H9 (cell line): ENCODE measurements at regions not wholly inside any gene's neighbourhood (a gene's known extent, or its start where the extent isn't known, plus 50 kb on each side); places are given as distances from the start of the nearest gene placed in this dataset.

Experiments
- DNase-seq: peaks from one replicate; pipeline ENCODE4 v3.0.0-alpha.2; 2017
- H2AFZ ChIP-seq: one replicate; pipeline ENCODE4 v1.6.1; 2013; ENCODE audit warnings: mild to moderate bottlenecking, low read length, control low read depth, moderate library complexity
- H2AK5ac ChIP-seq: 2 replicates; pipeline ENCODE4 v1.6.1; 2013; ENCODE audit warnings: low read length, control low read depth, mixed read lengths; ENCODE audit not compliant: insufficient read length
- H2BK120ac ChIP-seq: one replicate; pipeline ENCODE4 v1.6.1; 2013; ENCODE audit warnings: low read depth, mild to moderate bottlenecking, low read length, control low read depth, inconsistent platforms; ENCODE audit not compliant: poor library complexity, severe bottlenecking
- H2BK12ac ChIP-seq: 2 replicates; pipeline ENCODE4 v1.6.1; 2013; ENCODE audit warnings: low read length, control low read depth, mixed read lengths, low read depth; ENCODE audit not compliant: insufficient read length
- H2BK15ac ChIP-seq: 2 replicates; pipeline ENCODE4 v1.6.1; 2013; ENCODE audit warnings: low read depth, low read length, control low read depth
- H2BK20ac ChIP-seq: one replicate; pipeline ENCODE4 v1.6.1; 2013; ENCODE audit warnings: low read depth, mild to moderate bottlenecking, low read length, control low read depth, inconsistent platforms; ENCODE audit not compliant: poor library complexity, severe bottlenecking
- H2BK5ac ChIP-seq: 2 replicates; pipeline ENCODE4 v1.6.1; 2013; ENCODE audit warnings: low read length, control low read depth, mixed read lengths; ENCODE audit not compliant: insufficient read length
- H3K14ac ChIP-seq: 2 replicates; pipeline ENCODE4 v1.6.1; 2013; ENCODE audit warnings: low read length, control low read depth; ENCODE audit not compliant: insufficient read depth
- H3K18ac ChIP-seq: 2 replicates; pipeline ENCODE4 v1.6.1; 2013; ENCODE audit warnings: low read depth, mild to moderate bottlenecking, mixed read lengths, low read length, control low read depth; ENCODE audit not compliant: insufficient read length
- H3K23ac ChIP-seq: 2 replicates; pipeline ENCODE4 v1.6.1; 2013; ENCODE audit warnings: low read length, control low read depth, mixed read lengths, low read depth; ENCODE audit not compliant: insufficient read length
- H3K23me2 ChIP-seq: 2 replicates; pipeline ENCODE4 v1.6.1; 2013; ENCODE audit warnings: low read depth, mild to moderate bottlenecking, mixed read lengths, low read length, control low read depth; ENCODE audit not compliant: insufficient read length, poor library complexity, severe bottlenecking
- H3K27ac ChIP-seq: 2 replicates; pipeline ENCODE4 v1.5.1; 2013; ENCODE audit warnings: low read length, control low read depth, mixed read lengths, low read depth; ENCODE audit not compliant: insufficient read length
- H3K27me3 ChIP-seq: 2 replicates; pipeline ENCODE4 v1.6.1; 2013; ENCODE audit warnings: low read length, control low read depth, inconsistent platforms; ENCODE audit not compliant: insufficient read depth
- H3K4ac ChIP-seq: 2 replicates; pipeline ENCODE4 v1.6.1; 2013; ENCODE audit warnings: low read depth, mild to moderate bottlenecking, control low read depth, inconsistent platforms, low read length, moderate library complexity
- H3K4me1 ChIP-seq: 2 replicates; pipeline ENCODE4 v1.6.1; 2013; ENCODE audit warnings: low read length, control low read depth, inconsistent platforms; ENCODE audit not compliant: insufficient read depth
- H3K4me2 ChIP-seq: 2 replicates; pipeline ENCODE4 v1.6.1; 2013; ENCODE audit warnings: low read length, control low read depth, mixed read lengths; ENCODE audit not compliant: insufficient read length, insufficient read depth
- H3K56ac ChIP-seq: 2 replicates; pipeline ENCODE4 v1.6.1; 2013; ENCODE audit warnings: low read depth, mild to moderate bottlenecking, mixed read lengths, low read length, control low read depth; ENCODE audit not compliant: insufficient read length
- H3K79me1 ChIP-seq: 2 replicates; pipeline ENCODE4 v1.6.1; 2013; ENCODE audit warnings: low read depth, mild to moderate bottlenecking, moderate library complexity, low read length, control low read depth, inconsistent platforms; ENCODE audit not compliant: insufficient read depth, poor library complexity, severe bottlenecking
- H3K79me2 ChIP-seq: 2 replicates; pipeline ENCODE4 v1.6.1; 2013; ENCODE audit warnings: low read length, control low read depth, inconsistent platforms; ENCODE audit not compliant: insufficient read depth
- H3K9ac ChIP-seq: 2 replicates; pipeline ENCODE4 v1.6.1; 2013; ENCODE audit warnings: low read length, control low read depth, mixed read lengths; ENCODE audit not compliant: insufficient read length; ENCODE audit errors: extremely low read depth
- H3K9me3 ChIP-seq: one replicate; pipeline ENCODE4 v1.6.1; 2013; ENCODE audit warnings: low read depth, low read length, inconsistent platforms; ENCODE audit not compliant: control insufficient read depth
- H3T11ph ChIP-seq: one replicate; pipeline ENCODE4 v1.6.1; 2013; ENCODE audit warnings: mild to moderate bottlenecking, low read length, control low read depth, inconsistent platforms
- H4K20me1 ChIP-seq: one replicate; pipeline ENCODE4 v1.6.1; 2013; ENCODE audit not compliant: control insufficient read depth, insufficient read length, insufficient read depth
- H4K5ac ChIP-seq: 2 replicates; pipeline ENCODE4 v1.6.1; 2013; ENCODE audit warnings: low read depth, mild to moderate bottlenecking, mixed read lengths, low read length, control low read depth; ENCODE audit not compliant: insufficient read length
- H4K8ac ChIP-seq: replicated peaks from 2 replicates; pipeline ENCODE4 v1.6.1; 2013; ENCODE audit warnings: low read length, control low read depth, mixed read lengths, low read depth; ENCODE audit not compliant: insufficient read length
- H4K91ac ChIP-seq: 2 replicates; pipeline ENCODE4 v1.6.1; 2013; ENCODE audit warnings: low read depth, mild to moderate bottlenecking, moderate library complexity, mixed read lengths, low read length, control low read depth; ENCODE audit not compliant: insufficient read length
- H3K27ac Mint-ChIP-seq, 3 experiments: 2 replicates in 2 of 3; 3 replicates in 1 of 3; pipeline ENCODE4 v1.8.0; 2020 to 2021; ENCODE audit warnings: mixed read lengths in 3 of 3, mild to moderate bottlenecking in 1 of 3, moderate library complexity in 1 of 3
- H3K27me3 Mint-ChIP-seq: 2 replicates; pipeline ENCODE4 v1.8.0; 2021; ENCODE audit warnings: low read depth, mild to moderate bottlenecking, moderate library complexity, mixed read lengths
- H3K36me3 Mint-ChIP-seq, 3 experiments: 2 replicates in 2 of 3; 3 replicates in 1 of 3; pipeline ENCODE4 v1.8.0; 2020 to 2021; ENCODE audit warnings: low read depth in 3 of 3, mixed read lengths in 3 of 3; ENCODE audit not compliant: insufficient read depth in 1 of 3
- H3K4me1 Mint-ChIP-seq, 2 experiments: 2 replicates each; pipeline ENCODE4 v1.8.0; 2020; ENCODE audit warnings: mixed read lengths in 2 of 2
- H3K4me3 Mint-ChIP-seq, 2 experiments: 2 replicates in 1 of 2; 3 replicates in 1 of 2; pipeline ENCODE4 v1.8.0; 2020 to 2021; ENCODE audit warnings: mild to moderate bottlenecking in 2 of 2, mixed read lengths in 2 of 2, moderate library complexity in 1 of 2
- H3K9me3 Mint-ChIP-seq, 2 experiments: 2 replicates in 1 of 2; 3 replicates in 1 of 2; pipeline ENCODE4 v1.8.0; 2020; ENCODE audit warnings: mild to moderate bottlenecking in 2 of 2, mixed read lengths in 2 of 2, moderate library complexity in 1 of 2
- CTCF ChIP-seq: fragments of 200-600 bp; sonication (generic); conservative IDR thresholded peaks from 3 replicates; pipeline ENCODE4 v1.8.0; 2021; ENCODE audit warnings: antibody characterized with exemption, mild to moderate bottlenecking
- WGBS: extraction: QIAGEN DNeasy Blood & Tissue Kit; methylation state at CpG from one replicate; pipeline ENCODE4 v1.1.7; 2013; ENCODE audit warnings: missing lambda C conversion rate, low lambda C conversion rate, mixed read lengths; ENCODE audit not compliant: insufficient read length; ENCODE audit errors: extremely low coverage; 5-methylcytosine and 5-hydroxymethylcytosine counted together

GRCh38 chr2:3132466-3132865 is 245.2 kb downstream of the EIPR1 start:
- Histone ChIP-seq H3K79me2 (no peaks in the 10 kb centered on the region), H3K27ac (no peak overlapping the region), H3K79me1 (no peaks in the 10 kb centered on the region), H3K4me1 (no peaks in the 10 kb centered on the region), H3K14ac (no peak overlapping the region), H2BK15ac (no peak overlapping the region), H3K23ac (no peak overlapping the region), H2BK5ac (no peak overlapping the region), H3K9ac (no peak overlapping the region), H3K18ac (no peak overlapping the region), H3T11ph (no peak overlapping the region), H2AFZ (no peak overlapping the region), H2BK120ac (no peak overlapping the region), H2BK20ac (no peak overlapping the region), H4K91ac (no peak overlapping the region), H4K5ac (no peak overlapping the region), H3K56ac (no peak overlapping the region), H2BK12ac (no peak overlapping the region), H3K4ac (no peak overlapping the region), H3K23me2 (no peaks in the 10 kb centered on the region), H3K9me3 (no peaks in the 10 kb centered on the region), H4K8ac (no peak overlapping the region), H3K4me2 (no peak overlapping the region), H3K27me3 (no peaks in the 10 kb centered on the region), H2AK5ac (no peak overlapping the region), H4K20me1 (no peaks in the 10 kb centered on the region)
- Mint-ChIP-seq H3K4me3 (no peak overlapping the region), H3K27me3 (no peaks in the 10 kb centered on the region; the same call in none of the 2 replicates), H3K36me3 (peaks cover 2 to 5% (median 2%) of the 10 kb centered on the region in 3 experiments; a peak in 2 of 7 replicates), H3K9me3 (peaks cover 8% of the 10 kb centered on the region in 2 experiments; a peak in 4 of 5 replicates), H3K4me1 (peaks cover under 1 to 10% of the 10 kb centered on the region in 2 experiments; a peak in 2 of 4 replicates), H3K27ac (peak overlapping the region in 1 of 3 experiments; percentile 48; a peak in 1 of 7 replicates)
- TF ChIP-seq CTCF: no peak
- WGBS: no CpG with 5 or more reads among the region's 10 CpGs
- no peak for DNase-seq
